ENCODE measurements at regions not wholly inside any gene's neighbourhood (a gene's known extent, or its start where the extent isn't known, plus 50 kb on each side); places are given as distances from the start of the nearest gene placed in this dataset.

- DNase-seq, result peak; percentile 95
Observed at GRCh38 chr2:107589079-107589491, 237.6 kb upstream of the RGPD4 start.

GRCh38 chr2:107591561-107592279, 235.0 kb upstream of the RGPD4 start:
- no peak for DNase-seq

- DNase-seq, result no peak
Observed at GRCh38 chr2:107592280-107592624, 234.4 kb upstream of the RGPD4 start.

GRCh38 chr2:107595285-107595684, 231.4 kb upstream of the RGPD4 start:
- no peak for DNase-seq

GRCh38 chr2:107595749-107596148, 230.9 kb upstream of the RGPD4 start:
- no peak for DNase-seq

- no peak for DNase-seq
Observed at GRCh38 chr2:107597507-107597906, 229.2 kb upstream of the RGPD4 start.

GRCh38 chr2:107602801-107603200, 223.9 kb upstream of the RGPD4 start:
- no peak for DNase-seq

- no peak for DNase-seq
Observed at GRCh38 chr2:107607054-107607453, 219.6 kb upstream of the RGPD4 start.

GRCh38 chr2:107607473-107607872, 219.2 kb upstream of the RGPD4 start:
- no peak for DNase-seq

GRCh38 chr2:107615039-107615438, 211.7 kb upstream of the RGPD4 start:
- DNase-seq, result no peak

GRCh38 chr2:107618769-107619168, 207.9 kb upstream of the RGPD4 start:
- no peak for DNase-seq

GRCh38 chr2:107621186-107622165, 205.2 kb upstream of the RGPD4 start:
- DNase-seq, result no peak

- DNase-seq, result no peak
Observed at GRCh38 chr2:107622741-107623310, 203.9 kb upstream of the RGPD4 start.

GRCh38 chr2:107625982-107626381, 200.7 kb upstream of the RGPD4 start:
- DNase-seq, result no peak

- no peak for DNase-seq
Observed at GRCh38 chr2:107627164-107627563, 199.5 kb upstream of the RGPD4 start.

- no peak for DNase-seq
Observed at GRCh38 chr2:107627926-107628325, 198.8 kb upstream of the RGPD4 start.

GRCh38 chr2:107633580-107634147, 193.0 kb upstream of the RGPD4 start:
- DNase-seq, result no peak

- DNase-seq, result no peak
Observed at GRCh38 chr2:107634172-107634571, 192.5 kb upstream of the RGPD4 start.

GRCh38 chr2:107635883-107636282, 190.8 kb upstream of the RGPD4 start:
- no peak for DNase-seq

- DNase-seq, result no peak
Observed at GRCh38 chr2:107645586-107645985, 181.1 kb upstream of the RGPD4 start.

GRCh38 chr2:107648781-107649404, 177.8 kb upstream of the RGPD4 start:
- DNase-seq, result no peak

GRCh38 chr2:107657049-107657448, 169.6 kb upstream of the RGPD4 start:
- no peak for DNase-seq

- DNase-seq, result no peak
Observed at GRCh38 chr2:107663632-107664031, 163.1 kb upstream of the RGPD4 start.

Measured in NCI-H1417 treated with DMSO at 0.1 percent for 48 hours (cell line).